ENCODE measurements at regions not wholly inside any gene's neighbourhood (a gene's known extent, or its start where the extent isn't known, plus 50 kb on each side); places are given as distances from the start of the nearest gene placed in this dataset.

DNA sequence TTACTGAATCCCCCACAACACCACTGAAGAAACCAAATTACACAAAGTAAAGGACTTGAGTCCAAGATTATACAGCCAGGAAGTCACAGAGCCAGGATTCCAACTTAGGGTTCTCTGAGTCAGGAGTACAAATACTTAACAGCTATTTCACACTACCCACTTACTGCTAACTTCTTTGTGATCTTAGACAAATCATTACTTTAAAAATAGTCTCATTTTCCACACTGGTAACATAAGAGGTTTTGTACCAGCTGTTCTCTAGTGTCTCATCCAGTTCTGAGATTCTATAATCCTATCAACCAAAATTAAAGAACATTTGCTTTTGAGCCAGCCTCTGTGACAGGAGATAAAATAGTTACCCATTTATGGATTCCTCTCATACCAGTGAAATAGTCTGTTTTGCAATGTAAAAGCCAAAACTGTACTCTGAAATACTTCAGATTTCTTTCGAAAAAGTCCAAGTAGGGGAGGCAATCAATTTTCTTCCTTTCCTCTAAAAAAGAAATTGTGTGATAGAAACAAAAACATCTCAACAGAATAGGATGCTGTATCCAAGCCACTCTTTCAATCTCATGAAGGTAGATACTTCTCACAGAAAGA is 157.6 kb downstream of the LRATD1 start (continued):
- TF ChIP-seq, protein P1, sequence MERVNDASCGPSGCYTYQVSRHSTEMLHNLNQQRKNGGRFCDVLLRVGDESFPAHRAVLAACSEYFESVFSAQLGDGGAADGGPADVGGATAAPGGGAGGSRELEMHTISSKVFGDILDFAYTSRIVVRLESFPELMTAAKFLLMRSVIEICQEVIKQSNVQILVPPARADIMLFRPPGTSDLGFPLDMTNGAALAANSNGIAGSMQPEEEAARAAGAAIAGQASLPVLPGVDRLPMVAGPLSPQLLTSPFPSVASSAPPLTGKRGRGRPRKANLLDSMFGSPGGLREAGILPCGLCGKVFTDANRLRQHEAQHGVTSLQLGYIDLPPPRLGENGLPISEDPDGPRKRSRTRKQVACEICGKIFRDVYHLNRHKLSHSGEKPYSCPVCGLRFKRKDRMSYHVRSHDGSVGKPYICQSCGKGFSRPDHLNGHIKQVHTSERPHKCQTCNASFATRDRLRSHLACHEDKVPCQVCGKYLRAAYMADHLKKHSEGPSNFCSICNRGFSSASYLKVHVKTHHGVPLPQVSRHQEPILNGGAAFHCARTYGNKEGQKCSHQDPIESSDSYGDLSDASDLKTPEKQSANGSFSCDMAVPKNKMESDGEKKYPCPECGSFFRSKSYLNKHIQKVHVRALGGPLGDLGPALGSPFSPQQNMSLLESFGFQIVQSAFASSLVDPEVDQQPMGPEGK (CRISPR knock-in tag; IDR thresholded peaks at IDR 0.05; ENCODE audit: borderline replicate concordance) = no peak

DNA sequence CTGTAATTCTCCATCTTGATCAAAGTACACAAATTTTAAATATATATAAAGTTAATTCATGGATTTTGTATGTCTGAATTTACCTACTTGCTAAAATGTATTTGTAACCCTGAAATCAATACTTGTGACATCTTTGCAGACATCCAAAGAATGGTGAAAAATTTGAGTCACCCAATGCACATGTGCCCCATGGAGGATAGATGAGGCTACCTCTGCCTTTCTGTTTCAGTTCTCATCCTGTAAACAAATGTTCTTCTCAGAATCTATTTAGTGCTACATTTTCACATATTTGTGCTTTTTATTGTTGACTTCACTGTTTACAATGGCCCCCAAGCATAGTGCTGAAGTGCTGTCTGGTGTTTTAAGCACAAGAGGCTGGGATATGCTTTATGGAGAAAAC is 171.5 kb downstream of the LRATD1 start:
- no peak for TF ChIP-seq ZNF565 (CRISPR knock-in tag; conservative IDR thresholded peaks at IDR 0.05; ENCODE audit: low read depth)
- TF ChIP-seq, protein P2, sequence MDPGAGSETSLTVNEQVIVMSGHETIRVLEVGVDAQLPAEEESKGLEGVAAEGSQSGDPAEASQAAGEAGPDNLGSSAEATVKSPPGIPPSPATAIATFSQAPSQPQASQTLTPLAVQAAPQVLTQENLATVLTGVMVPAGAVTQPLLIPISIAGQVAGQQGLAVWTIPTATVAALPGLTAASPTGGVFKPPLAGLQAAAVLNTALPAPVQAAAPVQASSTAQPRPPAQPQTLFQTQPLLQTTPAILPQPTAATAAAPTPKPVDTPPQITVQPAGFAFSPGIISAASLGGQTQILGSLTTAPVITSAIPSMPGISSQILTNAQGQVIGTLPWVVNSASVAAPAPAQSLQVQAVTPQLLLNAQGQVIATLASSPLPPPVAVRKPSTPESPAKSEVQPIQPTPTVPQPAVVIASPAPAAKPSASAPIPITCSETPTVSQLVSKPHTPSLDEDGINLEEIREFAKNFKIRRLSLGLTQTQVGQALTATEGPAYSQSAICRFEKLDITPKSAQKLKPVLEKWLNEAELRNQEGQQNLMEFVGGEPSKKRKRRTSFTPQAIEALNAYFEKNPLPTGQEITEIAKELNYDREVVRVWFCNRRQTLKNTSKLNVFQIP (CRISPR knock-in tag; IDR thresholded peaks at IDR 0.05; ENCODE audit: borderline replicate concordance, low read depth) = no peak
- no peak for TF ChIP-seq GLIS3 (CRISPR knock-in tag; IDR thresholded peaks at IDR 0.05)
- TF ChIP-seq ZNF70 (CRISPR knock-in tag; IDR thresholded peaks at IDR 0.05) = no peak
- no peak for TF ChIP-seq ZFP30 (CRISPR knock-in tag; IDR thresholded peaks at IDR 0.05)
- TF ChIP-seq PPARA (CRISPR knock-in tag; IDR thresholded peaks at IDR 0.05; ENCODE audit: borderline replicate concordance) = no peak
- TF ChIP-seq, protein P1 (CRISPR knock-in tag; IDR thresholded peaks at IDR 0.05; ENCODE audit: borderline replicate concordance) = no peak
- TF ChIP-seq ZC3H10 (CRISPR knock-in tag; IDR thresholded peaks at IDR 0.05) = no peak
- TF ChIP-seq ESRRG (CRISPR knock-in tag; IDR thresholded peaks at IDR 0.05) = no peak
- no peak for ATAC-seq

DNA sequence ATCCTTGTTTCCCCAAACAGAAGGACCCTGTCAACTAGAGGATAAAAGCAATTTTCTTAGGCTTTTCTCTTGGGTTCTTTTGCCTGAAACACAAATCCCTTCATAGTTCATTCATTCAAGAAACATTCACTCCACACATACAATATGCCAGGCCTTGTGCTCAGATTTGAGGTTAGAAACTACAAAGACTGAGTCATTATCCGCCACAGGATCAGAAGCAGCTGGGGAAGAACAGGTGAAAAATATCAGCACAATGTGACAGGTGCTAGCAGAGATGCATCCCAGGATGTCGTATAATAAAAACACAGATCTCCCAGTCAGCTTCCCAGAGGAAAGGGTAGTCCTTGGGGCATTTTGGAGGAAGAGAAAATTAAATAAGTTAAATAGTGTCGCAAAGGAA is 172.4 kb downstream of the LRATD1 start:
- no peak for ATAC-seq

More for the DNA sequence above, 172.4 kb downstream of the LRATD1 start:
- TF ChIP-seq OSR1 (CRISPR knock-in tag; IDR thresholded peaks at IDR 0.05) (no peak), TCF4 (CRISPR knock-in tag; IDR thresholded peaks at IDR 0.05; ENCODE audit: borderline replicate concordance) (no peak), TOX (CRISPR knock-in tag; IDR thresholded peaks at IDR 0.05; ENCODE audit: borderline replicate concordance) (no peak), RARB (CRISPR knock-in tag; IDR thresholded peaks at IDR 0.05) (no peak), ZFP3 (CRISPR knock-in tag; IDR thresholded peaks at IDR 0.05) (no peak), SNAI2 (CRISPR knock-in tag; IDR thresholded peaks at IDR 0.05) (no peak), ARNTL (CRISPR knock-in tag; IDR thresholded peaks at IDR 0.05; ENCODE audit: borderline replicate concordance, low read depth) (no peak), ESRRG (CRISPR knock-in tag; IDR thresholded peaks at IDR 0.05) (no peak), ZNF70 (CRISPR knock-in tag; IDR thresholded peaks at IDR 0.05) (no peak), ZFP30 (CRISPR knock-in tag; IDR thresholded peaks at IDR 0.05) (no peak), BACH2 (CRISPR knock-in tag; IDR thresholded peaks at IDR 0.05; ENCODE audit: borderline replicate concordance) (no peak), CSDC2 (CRISPR knock-in tag; IDR thresholded peaks at IDR 0.05) (no peak), GLIS3 (CRISPR knock-in tag; IDR thresholded peaks at IDR 0.05) (no peak), ZNF8 (CRISPR knock-in tag; IDR thresholded peaks at IDR 0.05) (no peak)
- TF ChIP-seq, protein P3, sequence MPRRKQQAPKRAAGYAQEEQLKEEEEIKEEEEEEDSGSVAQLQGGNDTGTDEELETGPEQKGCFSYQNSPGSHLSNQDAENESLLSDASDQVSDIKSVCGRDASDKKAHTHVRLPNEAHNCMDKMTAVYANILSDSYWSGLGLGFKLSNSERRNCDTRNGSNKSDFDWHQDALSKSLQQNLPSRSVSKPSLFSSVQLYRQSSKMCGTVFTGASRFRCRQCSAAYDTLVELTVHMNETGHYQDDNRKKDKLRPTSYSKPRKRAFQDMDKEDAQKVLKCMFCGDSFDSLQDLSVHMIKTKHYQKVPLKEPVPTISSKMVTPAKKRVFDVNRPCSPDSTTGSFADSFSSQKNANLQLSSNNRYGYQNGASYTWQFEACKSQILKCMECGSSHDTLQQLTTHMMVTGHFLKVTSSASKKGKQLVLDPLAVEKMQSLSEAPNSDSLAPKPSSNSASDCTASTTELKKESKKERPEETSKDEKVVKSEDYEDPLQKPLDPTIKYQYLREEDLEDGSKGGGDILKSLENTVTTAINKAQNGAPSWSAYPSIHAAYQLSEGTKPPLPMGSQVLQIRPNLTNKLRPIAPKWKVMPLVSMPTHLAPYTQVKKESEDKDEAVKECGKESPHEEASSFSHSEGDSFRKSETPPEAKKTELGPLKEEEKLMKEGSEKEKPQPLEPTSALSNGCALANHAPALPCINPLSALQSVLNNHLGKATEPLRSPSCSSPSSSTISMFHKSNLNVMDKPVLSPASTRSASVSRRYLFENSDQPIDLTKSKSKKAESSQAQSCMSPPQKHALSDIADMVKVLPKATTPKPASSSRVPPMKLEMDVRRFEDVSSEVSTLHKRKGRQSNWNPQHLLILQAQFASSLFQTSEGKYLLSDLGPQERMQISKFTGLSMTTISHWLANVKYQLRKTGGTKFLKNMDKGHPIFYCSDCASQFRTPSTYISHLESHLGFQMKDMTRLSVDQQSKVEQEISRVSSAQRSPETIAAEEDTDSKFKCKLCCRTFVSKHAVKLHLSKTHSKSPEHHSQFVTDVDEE (CRISPR knock-in tag; IDR thresholded peaks at IDR 0.05) = no peak
- TF ChIP-seq, protein P2 (CRISPR knock-in tag; IDR thresholded peaks at IDR 0.05; ENCODE audit: borderline replicate concordance, low read depth) = no peak
- TF ChIP-seq, protein P4, sequence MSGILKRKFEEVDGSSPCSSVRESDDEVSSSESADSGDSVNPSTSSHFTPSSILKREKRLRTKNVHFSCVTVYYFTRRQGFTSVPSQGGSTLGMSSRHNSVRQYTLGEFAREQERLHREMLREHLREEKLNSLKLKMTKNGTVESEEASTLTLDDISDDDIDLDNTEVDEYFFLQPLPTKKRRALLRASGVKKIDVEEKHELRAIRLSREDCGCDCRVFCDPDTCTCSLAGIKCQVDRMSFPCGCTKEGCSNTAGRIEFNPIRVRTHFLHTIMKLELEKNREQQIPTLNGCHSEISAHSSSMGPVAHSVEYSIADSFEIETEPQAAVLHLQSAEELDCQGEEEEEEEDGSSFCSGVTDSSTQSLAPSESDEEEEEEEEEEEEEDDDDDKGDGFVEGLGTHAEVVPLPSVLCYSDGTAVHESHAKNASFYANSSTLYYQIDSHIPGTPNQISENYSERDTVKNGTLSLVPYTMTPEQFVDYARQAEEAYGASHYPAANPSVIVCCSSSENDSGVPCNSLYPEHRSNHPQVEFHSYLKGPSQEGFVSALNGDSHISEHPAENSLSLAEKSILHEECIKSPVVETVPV (CRISPR knock-in tag; IDR thresholded peaks at IDR 0.05) = no peak
